GM12873 (cell line): ENCODE measurements at regions not wholly inside any gene's neighbourhood (a gene's known extent, or its start where the extent isn't known, plus 50 kb on each side); places are given as distances from the start of the nearest gene placed in this dataset.

Experiments
- TF ChIP-seq, protein P1 (sequence below): IDR thresholded peaks from 2 replicates; pipeline ENCODE4 v1.5.1; 2012; ENCODE audit warnings: low read depth, mild to moderate bottlenecking, moderate library complexity, low read length, control low read depth; ENCODE audit not compliant: insufficient read depth; ENCODE audit errors: missing control alignments

DNA sequence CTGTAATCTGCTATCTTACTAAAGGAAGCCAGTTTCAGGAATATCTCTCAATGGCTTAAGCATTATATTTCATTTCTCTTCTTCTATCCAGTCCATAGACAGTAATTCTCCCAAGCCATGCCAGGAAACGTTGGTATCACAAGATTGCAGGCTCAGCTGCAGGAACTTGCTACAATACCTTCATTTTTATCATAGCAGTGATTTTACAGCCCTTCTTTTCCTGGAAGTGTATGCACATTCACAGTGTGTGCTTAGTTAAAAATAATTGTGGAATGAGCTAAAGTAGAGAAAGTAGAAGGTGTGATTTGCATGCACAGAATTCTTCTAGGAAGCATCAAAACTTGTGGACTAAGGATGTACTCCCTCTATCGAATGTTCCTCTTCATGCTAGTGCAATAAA lies 647.2 kb upstream of the PTBP2 start:
- TF ChIP-seq, protein P1, sequence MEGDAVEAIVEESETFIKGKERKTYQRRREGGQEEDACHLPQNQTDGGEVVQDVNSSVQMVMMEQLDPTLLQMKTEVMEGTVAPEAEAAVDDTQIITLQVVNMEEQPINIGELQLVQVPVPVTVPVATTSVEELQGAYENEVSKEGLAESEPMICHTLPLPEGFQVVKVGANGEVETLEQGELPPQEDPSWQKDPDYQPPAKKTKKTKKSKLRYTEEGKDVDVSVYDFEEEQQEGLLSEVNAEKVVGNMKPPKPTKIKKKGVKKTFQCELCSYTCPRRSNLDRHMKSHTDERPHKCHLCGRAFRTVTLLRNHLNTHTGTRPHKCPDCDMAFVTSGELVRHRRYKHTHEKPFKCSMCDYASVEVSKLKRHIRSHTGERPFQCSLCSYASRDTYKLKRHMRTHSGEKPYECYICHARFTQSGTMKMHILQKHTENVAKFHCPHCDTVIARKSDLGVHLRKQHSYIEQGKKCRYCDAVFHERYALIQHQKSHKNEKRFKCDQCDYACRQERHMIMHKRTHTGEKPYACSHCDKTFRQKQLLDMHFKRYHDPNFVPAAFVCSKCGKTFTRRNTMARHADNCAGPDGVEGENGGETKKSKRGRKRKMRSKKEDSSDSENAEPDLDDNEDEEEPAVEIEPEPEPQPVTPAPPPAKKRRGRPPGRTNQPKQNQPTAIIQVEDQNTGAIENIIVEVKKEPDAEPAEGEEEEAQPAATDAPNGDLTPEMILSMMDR, result no peak

DNA sequence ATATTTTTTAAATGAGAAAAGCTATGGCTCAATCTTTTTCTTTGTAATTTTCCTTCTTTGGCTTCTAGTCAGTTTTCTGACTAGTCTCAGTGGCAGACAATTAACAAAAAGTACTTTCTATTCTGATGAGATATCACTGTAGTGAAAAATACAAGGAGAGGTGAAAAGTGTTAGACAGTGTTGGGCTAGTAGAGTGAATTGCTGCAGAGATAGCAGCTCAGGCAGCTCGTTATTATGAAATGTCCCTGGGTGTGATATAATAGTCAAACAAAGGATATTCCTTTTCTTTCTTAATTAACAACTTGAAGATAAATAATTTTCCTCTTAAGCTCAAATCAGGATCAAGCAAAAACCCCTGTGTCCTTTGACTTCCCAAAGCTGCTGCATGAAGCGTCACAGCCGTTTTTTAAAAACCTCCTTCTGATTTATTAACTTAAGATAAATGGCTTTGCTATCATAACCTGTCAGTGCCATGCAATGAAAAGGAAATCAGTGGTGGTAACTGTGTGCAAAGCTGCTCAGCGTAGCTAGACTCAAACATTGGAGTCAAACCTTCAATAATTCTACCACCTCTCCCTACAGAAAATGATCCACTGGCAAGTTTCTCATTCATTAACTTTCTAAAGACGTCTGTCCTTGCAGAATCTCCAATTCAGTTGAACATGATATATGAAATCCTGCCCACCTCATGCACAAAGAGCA lies 646.6 kb upstream of the PTBP2 start:
- TF ChIP-seq, protein P1, result no peak

DNA sequence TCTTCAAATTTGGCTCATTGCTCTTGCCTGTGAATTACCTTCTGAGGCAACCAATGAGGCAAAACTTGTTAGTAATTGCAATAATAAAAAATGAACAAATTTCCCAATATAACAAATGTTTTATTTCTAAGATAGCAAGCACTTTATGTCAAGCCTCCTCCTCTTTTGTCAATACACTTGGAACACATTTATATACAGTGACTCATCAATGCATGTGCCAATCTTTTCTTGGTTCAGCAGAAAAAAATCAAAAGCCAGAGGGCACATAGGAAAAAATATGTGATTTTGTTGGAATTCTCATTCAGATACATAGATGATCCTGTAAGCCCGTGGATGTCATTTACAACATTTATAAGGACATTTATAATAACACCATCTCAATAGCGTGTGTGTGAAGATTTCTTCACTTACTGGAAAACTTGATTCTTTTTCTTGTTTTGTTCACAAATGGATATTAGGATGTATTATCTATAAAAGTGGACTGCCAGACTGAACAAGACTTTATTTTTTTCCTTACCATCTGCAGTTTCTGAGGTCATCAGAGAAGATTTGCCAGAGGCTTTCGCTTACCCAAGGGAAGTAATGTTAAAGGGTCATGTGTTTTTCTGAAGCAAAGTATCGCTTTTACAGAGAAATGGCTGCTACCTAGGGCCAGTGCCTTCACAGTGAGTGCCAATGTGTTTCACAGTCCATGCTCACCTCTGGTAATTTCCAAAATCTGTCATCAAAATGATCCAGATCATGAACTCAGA lies 645.7 kb upstream of the PTBP2 start:
- TF ChIP-seq, protein P1, result no peak

DNA sequence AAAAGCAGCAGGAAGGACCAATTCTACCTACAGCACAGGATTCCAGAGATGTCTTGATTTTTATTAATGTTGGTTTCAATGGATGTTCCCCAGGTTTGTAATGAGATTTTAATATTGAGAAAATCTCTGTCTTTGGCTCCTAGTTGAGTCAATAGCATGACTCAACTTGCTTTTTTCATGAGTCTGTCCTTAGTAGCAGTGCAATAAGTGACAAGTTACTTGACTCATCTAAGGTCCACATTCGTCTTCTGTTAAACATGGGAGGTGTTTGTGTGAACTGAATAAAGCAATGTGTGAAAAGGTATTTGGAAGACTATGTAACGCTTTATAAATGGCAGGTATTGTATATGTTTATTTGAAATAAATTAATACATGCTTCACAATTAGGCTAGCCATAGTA lies 645.0 kb upstream of the PTBP2 start:
- TF ChIP-seq, protein P1, result no peak

DNA sequence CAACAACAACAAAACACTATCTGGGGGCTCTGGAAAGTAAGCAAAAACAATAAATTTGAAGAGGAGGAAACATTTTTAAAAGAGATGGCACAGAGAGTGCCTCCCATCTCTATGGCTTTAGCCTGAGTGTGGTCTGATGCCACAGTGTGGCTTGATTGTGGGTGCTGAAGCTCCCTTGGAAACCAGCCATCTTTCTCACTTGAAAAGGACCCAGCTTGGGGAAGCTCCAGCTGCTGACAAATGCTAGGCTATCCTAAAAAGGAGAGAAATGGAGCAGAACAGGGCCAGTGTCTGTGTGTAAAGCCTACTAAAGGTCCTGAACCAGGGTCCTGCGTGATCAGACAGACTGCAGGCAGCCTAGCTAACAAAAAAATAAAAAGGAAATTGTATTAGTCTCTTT lies 642.0 kb upstream of the PTBP2 start:
- TF ChIP-seq, protein P1, result no peak

DNA sequence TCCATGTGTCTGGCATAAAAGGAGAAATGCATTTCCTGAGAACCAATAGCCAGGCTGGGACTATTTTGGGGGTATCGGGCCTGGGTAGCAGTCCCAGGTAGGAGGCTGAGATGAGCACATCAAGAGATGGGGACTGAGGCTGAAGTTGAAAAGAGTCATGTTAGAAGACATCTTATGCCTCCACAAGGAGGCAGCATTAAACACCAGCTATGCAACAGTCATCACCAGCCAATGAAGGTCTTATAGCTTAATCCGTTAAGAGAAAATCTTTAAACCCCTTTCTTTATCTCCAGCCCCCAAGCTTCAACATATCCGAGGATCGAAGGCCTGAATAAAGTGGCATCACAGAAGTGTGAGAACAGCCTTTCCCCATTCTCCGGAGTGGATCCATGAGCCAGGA lies 640.7 kb upstream of the PTBP2 start:
- TF ChIP-seq, protein P1, result peak; percentile 7

DNA sequence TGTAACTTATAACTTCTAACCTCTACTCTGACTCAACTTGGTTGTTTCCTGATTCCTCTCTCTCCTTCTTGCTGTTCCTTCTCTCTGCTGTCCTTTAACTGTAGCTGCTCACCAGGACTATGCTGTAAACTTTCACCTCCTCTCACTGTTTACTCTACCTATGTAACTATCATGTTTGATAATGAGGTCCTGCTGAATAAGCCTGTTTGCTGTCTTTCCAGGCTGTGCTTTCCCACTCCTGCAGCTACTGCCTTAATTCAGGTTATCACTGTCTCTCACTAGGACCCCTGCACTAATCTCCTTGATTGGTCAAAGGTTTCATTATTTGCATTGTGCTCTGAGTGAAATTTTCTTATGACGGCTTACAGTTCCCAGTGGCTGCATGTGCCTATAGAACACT lies 633.9 kb upstream of the PTBP2 start:
- TF ChIP-seq, protein P1, result no peak
